HepG2 (cell line): ENCODE measurements at regions not wholly inside any gene's neighbourhood (a gene's known extent, or its start where the extent isn't known, plus 50 kb on each side); places are given as distances from the start of the nearest gene placed in this dataset.

Source experiments
- ATAC-seq: fragments of 200-7000 bp; cut with Tn5 transposase; 3 replicates; pipeline ENCODE4 v1.9.1; 2020; ENCODE audit warnings: mild to moderate bottlenecking, moderate library complexity
- BruUV-seq: library from RNA; stranded (reverse); fragments of 400-500 nt; replicated peaks from 2 replicates; lab custom pipeline; 2021; lab: Mats Ljungman, UMichigan
- CTCF ChIA-PET: fragments of 300-600 bp; formaldehyde crosslinking; extraction: SDS; loops from one replicate; lab custom pipeline; 2021; ENCODE audit warnings: low total read pairs, inconsistent platforms, low intra/inter-chr PET ratio; lab: Yijun Ruan, JAX
- POLR2A ChIA-PET: fragments of 350-600 bp; sonication (Branson Sonifier 250); formaldehyde crosslinking; loops from one replicate; lab custom pipeline; 2020; ENCODE audit warnings: antibody characterized with exemption, inconsistent platforms; lab: Yijun Ruan, JAX
- DNase-seq: peaks from one replicate; pipeline ENCODE4 v3.0.0-alpha.2; 2015; ENCODE audit warnings: low spot score
- FAIRE-seq: peaks from 3 replicates; lab custom pipeline; 2011; peaks lifted over from hg19 to GRCh38; lab: Jason Lieb, UNC
- H2AFZ ChIP-seq: one replicate; pipeline ENCODE4 v1.6.1; 2011; ENCODE audit warnings: low read length, inconsistent platforms
- H3K27ac ChIP-seq: fragments of 300-600 bp; 3 replicates; pipeline ENCODE4 v1.8.0; 2011; ENCODE audit warnings: mixed run types, mild to moderate bottlenecking, mixed read lengths, low read length, inconsistent platforms; ENCODE audit not compliant: insufficient read depth; ENCODE audit errors: extremely low read length
- H3K27me3 ChIP-seq, 2 experiments: fragments of 200-600 bp in 1 of 2; 2 replicates in 1 of 2; 3 replicates in 1 of 2; pipeline versions ENCODE4 v1.6.0 to v1.8.0; 2011; ENCODE audit warnings: low read length in 2 of 2, mild to moderate bottlenecking in 2 of 2, moderate library complexity in 2 of 2, inconsistent platforms in 1 of 2; ENCODE audit not compliant: insufficient read depth in 2 of 2, control insufficient read depth in 1 of 2
- H3K36me3 ChIP-seq, 2 experiments: fragments of 200-600 bp in 1 of 2; replicated peaks in 1 of 2; 2 replicates in 1 of 2; 3 replicates in 1 of 2; pipeline versions ENCODE4 v1.5.1 to v1.8.0; 2011; ENCODE audit warnings: low read length in 2 of 2, inconsistent platforms in 1 of 2; ENCODE audit not compliant: insufficient read depth in 2 of 2, control insufficient read depth in 1 of 2
- H3K4me1 ChIP-seq: 2 replicates; pipeline ENCODE4 v1.5.1; 2012; ENCODE audit warnings: low read length, inconsistent platforms; ENCODE audit not compliant: insufficient read depth
- H3K4me2 ChIP-seq: 2 replicates; pipeline ENCODE4 v1.6.0; 2011; ENCODE audit warnings: low read depth, low read length, inconsistent platforms
- H3K4me3 ChIP-seq, 3 experiments: fragments of 200-600 bp in 1 of 3; sonication (generic), shearing (Covaris generic) in 1 of 3; replicated peaks in 1 of 3; 2 replicates each; pipeline ENCODE4 v1.5.1; 2011 to 2016; ENCODE audit warnings: low read length in 3 of 3, inconsistent platforms in 2 of 3, low read depth in 2 of 3, mild to moderate bottlenecking in 2 of 3, control low read depth in 1 of 3, mixed read lengths in 1 of 3; ENCODE audit not compliant: insufficient read depth in 1 of 3
- H3K79me2 ChIP-seq: one replicate; pipeline ENCODE4 v1.6.1; 2011; ENCODE audit warnings: low read length, inconsistent platforms; ENCODE audit not compliant: insufficient read depth
- H3K9ac ChIP-seq: 2 replicates; pipeline ENCODE4 v1.6.0; 2011; ENCODE audit warnings: mild to moderate bottlenecking, low read depth, low read length, inconsistent platforms; ENCODE audit not compliant: insufficient read depth
- H3K9me3 ChIP-seq: 2 replicates; pipeline ENCODE4 v1.5.1; 2012; ENCODE audit warnings: mild to moderate bottlenecking, low read length
- H4K20me1 ChIP-seq: 2 replicates; pipeline ENCODE4 v1.6.0; 2011; ENCODE audit warnings: inconsistent platforms, mild to moderate bottlenecking, low read length, moderate library complexity; ENCODE audit not compliant: insufficient read depth
- ATF7 ChIP-seq, 2 experiments: fragments of 450-650 bp in 1 of 2; sonication (generic) in 1 of 2; formaldehyde crosslinking in 1 of 2; IDR thresholded peaks; 2 replicates each; pipeline versions ENCODE4 v1.4.0 to v1.6.1; 2016 to 2020; ENCODE audit warnings: antibody characterized with exemption in 1 of 2, mild to moderate bottlenecking in 1 of 2, missing genetic modification reagents in 1 of 2
- KLF13 ChIP-seq: sonication (generic); formaldehyde crosslinking; IDR thresholded peaks from 2 replicates; pipeline ENCODE4 v1.4.0; 2020; ENCODE audit warnings: mild to moderate bottlenecking, missing genetic modification reagents
- MAFF ChIP-seq: IDR thresholded peaks from 2 replicates; pipeline ENCODE4 v1.6.1; 2011; ENCODE audit warnings: low read depth, low read length, improper control_type of control experiment
- MAFK ChIP-seq, 2 experiments: IDR thresholded peaks in 1 of 2; conservative IDR thresholded peaks in 1 of 2; 2 replicates each; pipeline ENCODE4 v1.6.1; 2011; ENCODE audit warnings: improper control_type of control experiment in 2 of 2, low read length in 2 of 2
- RAD21 ChIP-seq: fragments of 450-650 bp; formaldehyde crosslinking; IDR thresholded peaks from 2 replicates; pipeline ENCODE4 v1.5.0; 2020; ENCODE audit warnings: mild to moderate bottlenecking
- RFXANK ChIP-seq: IDR thresholded peaks from 2 replicates; pipeline ENCODE4 v1.6.1; 2016
- WGBS: methylation state at CpG from one replicate; pipeline ENCODE4 v1.1.6; 2017; ENCODE audit warnings: low lambda C conversion rate; 5-methylcytosine and 5-hydroxymethylcytosine counted together
- in situ Hi-C: cut with HindIII; loops from 2 replicates; pipeline ENCODE4 v1.10.0; 2017; ENCODE audit warnings: low pct_unique_long_range_greater_than_20kb; ENCODE audit not compliant: extremely low pct_ligation_motif_present
- intact Hi-C: fragments of 100-400 bp; cut with micrococcal nuclease; formaldehyde crosslinking; loops from one replicate; pipeline ENCODE4 v1.10.0; 2022; ENCODE audit not compliant: unreplicated experiment

DNA sequence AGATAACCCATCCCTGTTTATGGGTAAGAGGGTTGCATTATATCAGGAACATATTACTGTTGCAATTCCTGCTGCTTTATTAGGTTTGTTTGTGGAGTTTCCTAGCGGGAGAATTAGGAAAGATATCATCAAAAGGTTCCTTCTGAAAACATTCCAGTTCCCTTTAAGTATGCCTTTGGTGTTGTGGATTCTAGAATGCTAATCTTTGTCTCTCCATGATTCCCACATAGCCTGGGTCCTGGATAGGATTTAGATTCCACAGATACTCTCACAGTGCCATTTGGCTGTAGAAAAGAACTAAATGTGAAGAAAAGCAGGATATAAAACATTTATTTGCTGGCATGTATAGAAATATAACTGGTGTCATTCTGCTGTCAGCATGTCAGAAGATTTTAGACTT, 338.7 kb downstream of the PCDH18 start:
- Histone ChIP-seq H3K27ac (no peak overlapping the region), H2AFZ (no peak overlapping the region), H3K9ac (no peak overlapping the region), H3K9me3 (no peaks in the 10 kb centered on the region; the same call in 1 of the 2 replicates), H3K79me2 (no peaks in the 10 kb centered on the region), H4K20me1 (no peaks in the 10 kb centered on the region), H3K36me3 (no peaks in the 10 kb centered on the region), H3K27me3 (no peaks in the 10 kb centered on the region), H3K4me3 (no peak overlapping the region), H3K4me1 (no peaks in the 10 kb centered on the region), H3K4me2 (no peak overlapping the region)
- 0% methylated on average over 1 of the region's 1 CpG for WGBS
- POLR2A ChIA-PET, result no interaction called here
- TF ChIP-seq RAD21 (CRISPR knock-in tag), result no peak
- ATAC-seq (no peak), DNase-seq (no peak), FAIRE-seq (no peak)
- BruUV-seq, result no TSS peak
- CTCF ChIA-PET, result no interaction called here
- in situ Hi-C loops, result no loop called here
- intact Hi-C loops, result no loop called here

GRCh38 chr4:137181293-137181899, 350.9 kb downstream of the PCDH18 start:
- ATAC-seq (no peak), DNase-seq (no peak), FAIRE-seq (no peak)
- Histone ChIP-seq H4K20me1 (no peaks in the 10 kb centered on the region), H3K9ac (no peak overlapping the region), H3K9me3 (no peaks in the 10 kb centered on the region), H3K27me3 (no peaks in the 10 kb centered on the region), H3K79me2 (no peaks in the 10 kb centered on the region), H3K27ac (no peak overlapping the region), H2AFZ (no peak overlapping the region), H3K4me2 (no peak overlapping the region), H3K36me3 (no peaks in the 10 kb centered on the region), H3K4me1 (no peaks in the 10 kb centered on the region), H3K4me3 (no peak overlapping the region)
- BruUV-seq, result no TSS peak
- in situ Hi-C loops (no loop called here), intact Hi-C loops (loop anchor here (1.0 kb wide), 1 partner anchor 12 kb away; no protein-coding TSS in a partner anchor)
- CTCF ChIA-PET, result no interaction called here
- 51% methylated on average over 1 of the region's 1 CpG for WGBS
- TF ChIP-seq KLF13 (CRISPR knock-in tag), result no peak
- TF ChIP-seq RFXANK, result no peak
- peak; percentile 25 to 67; a peak in 2 of 4 replicates for TF ChIP-seq MAFK (conservative IDR thresholded peaks at IDR 0.05 in 1 of 2, IDR thresholded peaks at IDR 0.05 in 1 of 2; ENCODE audit: low read length in 2 of 2)
- peak; percentile 45; the same call in 1 of the 2 replicates for TF ChIP-seq MAFF
- no peak for TF ChIP-seq ATF7 (IDR thresholded peaks at IDR 0.05)
- TF ChIP-seq ATF7 (CRISPR knock-in tag; IDR thresholded peaks at IDR 0.05), result no peak
- POLR2A ChIA-PET, result no interaction called here
